Activated B cell treated with CpG ODN at 0.5 μM for 24 hours (primary cell): ENCODE measurements at regions not wholly inside any gene's neighbourhood (a gene's known extent, or its start where the extent isn't known, plus 50 kb on each side); places are given as distances from the start of the nearest gene placed in this dataset.

ENCODE experiments used
- ATAC-seq: fragments of 200-7000 bp; cut with Tn5 transposase; one replicate; pipeline ENCODE4 v1.10.0; 2021; ENCODE audit warnings: low read depth, mild to moderate bottlenecking, moderate library complexity
- CTCF ChIA-PET: fragments of 350-600 bp; sonication (Branson Sonifier 250); formaldehyde crosslinking; loops from one replicate; lab custom pipeline; 2021; ENCODE audit warnings: antibody characterized with exemption; lab: Charles Lee
- POLR2A ChIA-PET: fragments of 350-600 bp; sonication (Branson Sonifier 250); formaldehyde crosslinking; loops from one replicate; lab custom pipeline; 2021; ENCODE audit warnings: antibody characterized with exemption; lab: Charles Lee
- DNase-seq: peaks from one replicate; pipeline ENCODE4 v3.0.0; 2022
- H3K27ac Mint-ChIP-seq: one replicate; pipeline ENCODE4 v1.8.0; 2020; ENCODE audit warnings: mixed read lengths
- H3K27me3 Mint-ChIP-seq: one replicate; pipeline ENCODE4 v1.8.0; 2021; ENCODE audit warnings: mixed read lengths
- H3K36me3 Mint-ChIP-seq: one replicate; pipeline ENCODE4 v1.8.0; 2021; ENCODE audit warnings: low read depth, mixed read lengths
- H3K4me1 Mint-ChIP-seq: one replicate; pipeline ENCODE4 v1.8.0; 2021; ENCODE audit warnings: mixed read lengths
- H3K4me3 Mint-ChIP-seq: one replicate; pipeline ENCODE4 v1.8.0; 2020; ENCODE audit warnings: mild to moderate bottlenecking, mixed read lengths
- H3K9me3 Mint-ChIP-seq: one replicate; pipeline ENCODE4 v1.8.0; 2020; ENCODE audit warnings: mixed read lengths
- CTCF ChIP-seq: fragments of 200-600 bp; IDR thresholded peaks from one replicate; pipeline ENCODE4 v1.8.0; 2022; ENCODE audit warnings: antibody characterized with exemption, mild to moderate bottlenecking
- intact Hi-C: fragments of 100-400 bp; cut with micrococcal nuclease; formaldehyde crosslinking; loops from one replicate; pipeline ENCODE4 v1.15.1; 2024

GRCh38 chr2:167471734-167472133 lies 583.5 kb downstream of the XIRP2 start:
- Mint-ChIP-seq H3K4me3 (no peak overlapping the region), H3K27me3 (no peaks in the 10 kb centered on the region), H3K9me3 (no peaks in the 10 kb centered on the region), H3K27ac (no peak overlapping the region), H3K4me1 (no peaks in the 10 kb centered on the region), H3K36me3 (no peaks in the 10 kb centered on the region)
- ATAC-seq (no peak), DNase-seq (no peak)
- no peak for TF ChIP-seq CTCF
- ChIA-PET POLR2A (no interaction called here), CTCF (no interaction called here)
- intact Hi-C loops, result no loop called here

GRCh38 chr2:167471332-167471731 lies 583.1 kb downstream of the XIRP2 start:
- DNase-seq, result no peak
- Mint-ChIP-seq H3K27ac (no peak overlapping the region), H3K27me3 (no peaks in the 10 kb centered on the region), H3K36me3 (no peaks in the 10 kb centered on the region), H3K9me3 (no peaks in the 10 kb centered on the region), H3K4me3 (no peak overlapping the region), H3K4me1 (no peaks in the 10 kb centered on the region)
- ChIA-PET CTCF (no interaction called here), POLR2A (no interaction called here)
- intact Hi-C loops, result no loop called here
- no peak for TF ChIP-seq CTCF
- no peak for ATAC-seq

- Mint-ChIP-seq H3K4me3 (no peak overlapping the region), H3K27me3 (no peaks in the 10 kb centered on the region), H3K36me3 (no peaks in the 10 kb centered on the region), H3K4me1 (no peaks in the 10 kb centered on the region), H3K27ac (no peak overlapping the region), H3K9me3 (peaks cover 22% of the 10 kb centered on the region)
- ATAC-seq, result no peak
- no peak for DNase-seq
- no peak for TF ChIP-seq CTCF
- CTCF ChIA-PET, result no interaction called here
- POLR2A ChIA-PET, result no interaction called here
- intact Hi-C loops, result no loop called here
Observed at GRCh38 chr2:167462379-167462778, 574.1 kb downstream of the XIRP2 start.

GRCh38 chr2:167454036-167454435 lies 565.8 kb downstream of the XIRP2 start:
- TF ChIP-seq CTCF, result no peak
- ChIA-PET POLR2A (no interaction called here), CTCF (no interaction called here)
- Mint-ChIP-seq H3K4me3 (no peak overlapping the region), H3K4me1 (no peaks in the 10 kb centered on the region), H3K27me3 (no peaks in the 10 kb centered on the region), H3K36me3 (no peaks in the 10 kb centered on the region), H3K27ac (no peak overlapping the region), H3K9me3 (peaks cover 18% of the 10 kb centered on the region)
- DNase-seq (no peak), ATAC-seq (no peak)
- intact Hi-C loops, result no loop called here

GRCh38 chr2:167451496-167452289 lies 563.4 kb downstream of the XIRP2 start:
- CTCF ChIA-PET, result no interaction called here
- POLR2A ChIA-PET, result no interaction called here
- peaks cover 15% of the 10 kb centered on the region for H3K9me3 Mint-ChIP-seq

More at GRCh38 chr2:167451496-167452289, 563.4 kb downstream of the XIRP2 start:
- no peak for TF ChIP-seq CTCF
- Mint-ChIP-seq H3K4me3 (no peak overlapping the region), H3K27ac (no peak overlapping the region), H3K36me3 (no peaks in the 10 kb centered on the region), H3K27me3 (no peaks in the 10 kb centered on the region), H3K4me1 (no peaks in the 10 kb centered on the region)
- ATAC-seq (no peak), DNase-seq (no peak)
- intact Hi-C loops, result no loop called here
